ENCODE measurements at regions not wholly inside any gene's neighbourhood (a gene's known extent, or its start where the extent isn't known, plus 50 kb on each side); places are given as distances from the start of the nearest gene placed in this dataset.

GRCh38 chr9:11016081-11016480 lies 403.3 kb upstream of the PTPRD start:
- Histone ChIP-seq H3K4me1 (no peaks in the 10 kb centered on the region), H3K36me3 (no peaks in the 10 kb centered on the region), H3K27me3 (no peaks in the 10 kb centered on the region), H3K4me3 (no peak overlapping the region), H3K9me3 (peaks cover 0 to 6% of the 10 kb centered on the region in 2 donors), H3K27ac (no peak overlapping the region)
- in situ Hi-C loops (cut with MboI; ENCODE audit: low pct_ligation_motif_present in 1 of 4, low pct_unique_long_range_greater_than_20kb in 1 of 4, low sequenced_read_pairs in 3 of 4) (no loop called here), intact Hi-C loops (cut with DNase I; ENCODE audit: low total_unique reads) (no loop called here)
- DNase-seq = no peak
- TF ChIP-seq EP300 (IDR thresholded peaks at IDR 0.05; ENCODE audit: low read depth) (no peak), CTCF (IDR thresholded peaks at IDR 0.05) (no peak), POLR2A (IDR thresholded peaks at IDR 0.05) (no peak), POLR2AphosphoS5 (IDR thresholded peaks at IDR 0.05) (no peak)
- 83 to 100% methylated on average over 1 to 2 of the region's 2 CpGs for WGBS, 2 donors (ENCODE audit: low coverage in 1 of 2)

- intact Hi-C loops (cut with DNase I; ENCODE audit: low total_unique reads) (no loop called here), in situ Hi-C loops (cut with MboI; ENCODE audit: low pct_ligation_motif_present in 1 of 4, low pct_unique_long_range_greater_than_20kb in 1 of 4, low sequenced_read_pairs in 3 of 4) (no loop called here)
- H3K27me3 ChIP-seq = no peaks in the 10 kb centered on the region
- H3K9me3 ChIP-seq = peaks cover 0 to 5% of the 10 kb centered on the region in 2 donors
- TF ChIP-seq POLR2AphosphoS5 (IDR thresholded peaks at IDR 0.05) (no peak), EP300 (IDR thresholded peaks at IDR 0.05; ENCODE audit: low read depth) (no peak), POLR2A (IDR thresholded peaks at IDR 0.05) (no peak), CTCF (IDR thresholded peaks at IDR 0.05) (no peak)
- H3K4me1 ChIP-seq = no peaks in the 10 kb centered on the region
- H3K4me3 ChIP-seq = no peak overlapping the region
- H3K27ac ChIP-seq = no peak overlapping the region
- H3K36me3 ChIP-seq = no peaks in the 10 kb centered on the region
- DNase-seq = no peak
- WGBS, 2 donors (ENCODE audit: low coverage in 1 of 2) = 25 to 52% methylated on average over 2 of the region's 2 CpGs
Observed at GRCh38 chr9:11023201-11023600, 410.4 kb upstream of the PTPRD start.

- Histone ChIP-seq H3K9me3 (peaks cover 0 to 5% of the 10 kb centered on the region in 2 donors), H3K36me3 (no peaks in the 10 kb centered on the region), H3K4me1 (no peaks in the 10 kb centered on the region), H3K27ac (no peak overlapping the region), H3K4me3 (no peak overlapping the region), H3K27me3 (no peaks in the 10 kb centered on the region)
- TF ChIP-seq POLR2AphosphoS5 (IDR thresholded peaks at IDR 0.05) (no peak), POLR2A (IDR thresholded peaks at IDR 0.05) (no peak), CTCF (IDR thresholded peaks at IDR 0.05) (no peak), EP300 (IDR thresholded peaks at IDR 0.05; ENCODE audit: low read depth) (no peak)
- no peak for DNase-seq
- 95 to 97% methylated on average over 2 of the region's 2 CpGs for WGBS, 2 donors (ENCODE audit: low coverage in 1 of 2)
- in situ Hi-C loops (cut with MboI; ENCODE audit: low pct_ligation_motif_present in 1 of 4, low pct_unique_long_range_greater_than_20kb in 1 of 4, low sequenced_read_pairs in 3 of 4) (no loop called here), intact Hi-C loops (cut with DNase I; ENCODE audit: low total_unique reads) (no loop called here)
Observed at GRCh38 chr9:11025775-11026174, 413.0 kb upstream of the PTPRD start.

GRCh38 chr9:11038366-11038765 lies 425.6 kb upstream of the PTPRD start:
- Histone ChIP-seq H3K9me3 (peaks cover 0 to 4% of the 10 kb centered on the region in 2 donors), H3K27me3 (no peaks in the 10 kb centered on the region), H3K36me3 (no peaks in the 10 kb centered on the region), H3K27ac (no peak overlapping the region), H3K4me1 (no peaks in the 10 kb centered on the region), H3K4me3 (no peak overlapping the region)
- in situ Hi-C loops (cut with MboI; ENCODE audit: low pct_ligation_motif_present in 1 of 4, low pct_unique_long_range_greater_than_20kb in 1 of 4, low sequenced_read_pairs in 3 of 4) (no loop called here), intact Hi-C loops (cut with DNase I; ENCODE audit: low total_unique reads) (no loop called here)
- 59 to 60% methylated on average over 5 to 7 of the region's 7 CpGs for WGBS, 2 donors (ENCODE audit: low coverage in 1 of 2)
- no peak for TF ChIP-seq EP300 (IDR thresholded peaks at IDR 0.05; ENCODE audit: low read depth)
- no peak for TF ChIP-seq CTCF (IDR thresholded peaks at IDR 0.05)
- no peak for TF ChIP-seq POLR2AphosphoS5 (IDR thresholded peaks at IDR 0.05)
- TF ChIP-seq POLR2A (IDR thresholded peaks at IDR 0.05) = no peak
- DNase-seq = no peak

Data from transverse colon (tissue), 4 donors.